ENCODE measurements at regions not wholly inside any gene's neighbourhood (a gene's known extent, or its start where the extent isn't known, plus 50 kb on each side); places are given as distances from the start of the nearest gene placed in this dataset.

GRCh38 chr5:92401492-92401891, 1018.4 kb upstream of the ARRDC3 start:
- TF ChIP-seq CTCF (conservative IDR thresholded peaks at IDR 0.05 in 1 of 2, IDR thresholded peaks at IDR 0.05 in 1 of 2; ENCODE audit: low read depth in 1 of 2, low read length in 2 of 2): no peak
- TF ChIP-seq EZH2 (IDR thresholded peaks at IDR 0.05; ENCODE audit: low read length, missing control alignments): no peak

All from fibroblast of lung (primary cell).